ENCODE measurements at regions not wholly inside any gene's neighbourhood (a gene's known extent, or its start where the extent isn't known, plus 50 kb on each side); places are given as distances from the start of the nearest gene placed in this dataset.

DNA sequence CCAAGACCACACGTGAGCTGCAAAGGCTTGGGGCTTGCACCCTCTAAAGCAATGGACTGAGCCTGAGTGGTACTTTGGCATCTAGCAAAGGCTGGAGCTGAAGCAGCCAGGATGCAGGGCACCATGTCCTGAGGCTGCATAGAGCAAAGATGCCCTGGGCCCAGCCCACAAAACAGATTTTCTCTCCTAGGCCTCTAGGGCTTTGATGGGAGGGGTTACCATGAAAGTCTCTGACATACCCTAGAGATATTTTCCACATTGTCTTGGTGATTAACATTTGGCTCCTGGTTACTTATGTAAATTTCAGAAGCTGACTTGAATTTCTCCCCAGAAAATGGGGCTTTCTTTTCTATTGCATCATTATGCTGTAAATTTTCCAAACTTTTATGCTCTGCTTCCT lies 438.3 kb downstream of the SLC16A7 start:
- TF ChIP-seq CTCF (IDR thresholded peaks at IDR 0.05; ENCODE audit: insufficient read depth, low read length), result no peak
- TF ChIP-seq POLR2AphosphoS5 (IDR thresholded peaks at IDR 0.05; ENCODE audit: low read depth), result no peak
- TF ChIP-seq SPI1 (IDR thresholded peaks at IDR 0.05; ENCODE audit: borderline replicate concordance, low read depth), result no peak
- TF ChIP-seq GABPA (IDR thresholded peaks at IDR 0.05; ENCODE audit: low read depth), result no peak
- TF ChIP-seq, protein P1, sequence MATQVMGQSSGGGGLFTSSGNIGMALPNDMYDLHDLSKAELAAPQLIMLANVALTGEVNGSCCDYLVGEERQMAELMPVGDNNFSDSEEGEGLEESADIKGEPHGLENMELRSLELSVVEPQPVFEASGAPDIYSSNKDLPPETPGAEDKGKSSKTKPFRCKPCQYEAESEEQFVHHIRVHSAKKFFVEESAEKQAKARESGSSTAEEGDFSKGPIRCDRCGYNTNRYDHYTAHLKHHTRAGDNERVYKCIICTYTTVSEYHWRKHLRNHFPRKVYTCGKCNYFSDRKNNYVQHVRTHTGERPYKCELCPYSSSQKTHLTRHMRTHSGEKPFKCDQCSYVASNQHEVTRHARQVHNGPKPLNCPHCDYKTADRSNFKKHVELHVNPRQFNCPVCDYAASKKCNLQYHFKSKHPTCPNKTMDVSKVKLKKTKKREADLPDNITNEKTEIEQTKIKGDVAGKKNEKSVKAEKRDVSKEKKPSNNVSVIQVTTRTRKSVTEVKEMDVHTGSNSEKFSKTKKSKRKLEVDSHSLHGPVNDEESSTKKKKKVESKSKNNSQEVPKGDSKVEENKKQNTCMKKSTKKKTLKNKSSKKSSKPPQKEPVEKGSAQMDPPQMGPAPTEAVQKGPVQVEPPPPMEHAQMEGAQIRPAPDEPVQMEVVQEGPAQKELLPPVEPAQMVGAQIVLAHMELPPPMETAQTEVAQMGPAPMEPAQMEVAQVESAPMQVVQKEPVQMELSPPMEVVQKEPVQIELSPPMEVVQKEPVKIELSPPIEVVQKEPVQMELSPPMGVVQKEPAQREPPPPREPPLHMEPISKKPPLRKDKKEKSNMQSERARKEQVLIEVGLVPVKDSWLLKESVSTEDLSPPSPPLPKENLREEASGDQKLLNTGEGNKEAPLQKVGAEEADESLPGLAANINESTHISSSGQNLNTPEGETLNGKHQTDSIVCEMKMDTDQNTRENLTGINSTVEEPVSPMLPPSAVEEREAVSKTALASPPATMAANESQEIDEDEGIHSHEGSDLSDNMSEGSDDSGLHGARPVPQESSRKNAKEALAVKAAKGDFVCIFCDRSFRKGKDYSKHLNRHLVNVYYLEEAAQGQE (IDR thresholded peaks at IDR 0.05; ENCODE audit: insufficient replicate concordance, low read depth), result no peak
